HG03571 (cell line): ENCODE measurements at regions not wholly inside any gene's neighbourhood (a gene's known extent, or its start where the extent isn't known, plus 50 kb on each side); places are given as distances from the start of the nearest gene placed in this dataset.

ENCODE experiments used
- ATAC-seq: cut with Tn5 transposase; IDR thresholded peaks from one replicate; pipeline ENCODE4 v1.9.1; 2021; ENCODE audit not compliant: unreplicated experiment

DNA sequence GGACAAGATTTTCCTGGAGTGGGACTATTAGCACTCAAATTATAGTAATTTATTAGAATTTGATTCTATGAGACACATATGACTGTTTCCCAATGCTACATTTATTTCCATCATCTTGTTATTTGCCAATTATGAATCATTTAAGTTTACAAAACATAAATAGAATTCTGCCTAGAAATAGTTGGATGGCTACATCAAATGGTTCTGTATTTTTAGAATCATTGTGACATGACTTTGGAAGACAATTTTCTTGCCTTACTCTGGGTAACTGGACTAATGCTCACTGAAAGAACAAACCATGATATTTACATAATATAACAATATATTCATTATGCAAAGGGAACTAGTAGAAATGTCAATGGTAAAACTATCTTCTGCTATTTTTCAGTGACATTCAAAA is 173.5 kb downstream of the ZIC1 start:
- no peak for ATAC-seq

DNA sequence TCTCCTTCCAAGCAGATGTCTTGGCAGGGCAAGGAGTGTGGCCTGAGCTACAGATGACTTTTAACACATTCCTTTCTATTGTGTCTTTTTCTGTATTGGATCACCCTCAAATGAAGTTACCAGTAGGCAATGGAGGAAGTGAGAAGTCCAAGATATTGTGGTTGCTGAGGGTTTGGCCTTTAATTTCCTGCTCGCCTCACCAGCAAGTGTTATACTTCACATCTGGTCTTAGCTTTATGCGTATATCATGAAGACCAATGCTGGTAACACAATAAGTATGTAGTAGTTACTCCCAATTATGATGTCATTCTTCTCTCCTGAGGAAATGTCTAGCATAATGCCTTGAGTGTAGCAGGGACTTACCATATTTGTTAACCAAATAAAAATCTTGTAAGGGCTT is 179.9 kb downstream of the ZIC1 start:
- ATAC-seq: no peak

DNA sequence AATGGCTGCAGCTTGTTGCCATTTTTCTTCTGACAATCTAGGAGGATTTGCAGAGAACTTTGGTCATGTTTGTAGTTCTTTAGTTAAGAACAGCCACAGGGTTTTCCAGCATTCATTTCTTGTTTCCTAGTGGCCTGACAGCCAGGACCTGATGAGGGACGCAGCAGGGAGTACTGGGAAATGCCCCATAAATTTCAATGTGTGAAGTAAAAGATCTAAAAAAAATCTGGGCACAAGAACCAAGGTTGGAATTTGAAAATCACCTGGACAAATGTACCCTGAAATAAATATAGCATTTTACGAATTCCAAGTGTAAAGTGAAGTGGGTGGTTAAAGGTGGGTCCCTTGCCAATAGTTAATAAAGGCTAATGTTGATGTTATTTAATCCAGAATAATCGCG is 195.0 kb downstream of the ZIC1 start:
- ATAC-seq: no peak

DNA sequence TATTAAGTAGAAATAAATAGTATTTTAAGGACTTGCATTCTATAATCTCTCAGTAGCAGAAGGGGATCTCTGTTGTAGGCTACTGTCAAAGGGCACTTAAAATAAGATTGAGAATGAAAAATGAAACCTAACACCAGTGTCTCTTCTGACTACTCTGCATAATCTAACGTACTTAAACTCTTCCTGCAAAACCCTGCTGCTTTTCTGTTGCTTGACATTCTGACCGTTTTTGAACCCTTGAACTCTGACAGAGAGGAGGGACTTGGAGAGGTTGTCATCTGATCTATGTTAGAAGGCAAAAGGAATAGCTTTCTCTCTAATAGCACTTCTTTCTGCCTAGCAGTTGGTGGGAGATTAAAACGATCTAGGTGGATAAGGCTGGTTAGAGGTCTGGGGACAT is 204.6 kb downstream of the ZIC1 start:
- no peak for ATAC-seq

- no peak for ATAC-seq
Observed at GRCh38 chr3:147614210-147614609, 205.0 kb downstream of the ZIC1 start.

- no peak for ATAC-seq
Observed at GRCh38 chr3:147615035-147615434, 205.9 kb downstream of the ZIC1 start.

DNA sequence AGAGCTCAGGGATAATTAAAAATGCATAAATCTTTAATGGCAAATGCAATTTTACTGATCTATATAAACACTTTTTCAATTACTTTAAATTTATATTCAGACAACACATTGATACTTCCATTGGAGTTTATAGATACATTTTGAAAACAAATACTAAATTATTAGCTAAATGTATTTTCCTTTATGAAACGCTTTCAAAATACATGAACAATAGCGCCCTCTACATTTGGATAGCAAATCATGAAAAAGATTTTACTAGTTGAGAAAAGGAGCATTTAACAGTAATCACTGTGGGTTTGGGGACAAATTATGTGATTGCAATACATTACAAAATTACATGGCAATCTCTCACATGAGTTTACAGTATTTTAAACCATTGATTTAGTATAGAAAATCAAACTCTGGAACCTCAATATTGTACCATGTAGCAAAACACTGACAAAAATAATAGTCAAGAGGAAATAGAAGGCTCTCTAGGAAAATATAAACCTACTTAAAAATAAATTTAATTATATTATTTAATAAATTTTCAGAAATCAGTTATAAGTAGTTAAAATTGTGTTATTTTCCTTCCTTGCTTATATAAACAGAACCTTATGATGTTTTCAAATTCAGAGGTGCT is 207.9 kb downstream of the ZIC1 start:
- no peak for ATAC-seq

DNA sequence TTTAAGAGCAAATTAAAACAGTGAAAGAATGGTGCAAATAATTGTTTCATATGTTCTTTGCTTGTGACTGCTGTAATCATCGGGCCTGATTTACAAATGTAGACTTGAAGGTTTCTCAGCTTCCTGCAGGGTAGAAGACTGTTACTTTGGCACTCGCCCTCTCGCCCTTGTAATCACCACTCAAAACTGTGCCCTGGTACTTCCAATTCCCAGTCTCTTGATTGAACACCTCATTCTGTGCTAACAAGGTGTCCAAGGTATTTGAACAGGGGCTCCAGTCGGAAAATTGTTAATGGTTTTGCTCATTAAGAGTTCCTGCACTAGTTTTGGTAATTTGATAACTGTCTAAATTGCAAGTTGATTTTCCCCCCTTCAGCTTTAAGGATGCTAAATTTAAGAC is 209.5 kb downstream of the ZIC1 start:
- no peak for ATAC-seq

- ATAC-seq: no peak
Observed at GRCh38 chr3:147619921-147620560, 210.9 kb downstream of the ZIC1 start.

DNA sequence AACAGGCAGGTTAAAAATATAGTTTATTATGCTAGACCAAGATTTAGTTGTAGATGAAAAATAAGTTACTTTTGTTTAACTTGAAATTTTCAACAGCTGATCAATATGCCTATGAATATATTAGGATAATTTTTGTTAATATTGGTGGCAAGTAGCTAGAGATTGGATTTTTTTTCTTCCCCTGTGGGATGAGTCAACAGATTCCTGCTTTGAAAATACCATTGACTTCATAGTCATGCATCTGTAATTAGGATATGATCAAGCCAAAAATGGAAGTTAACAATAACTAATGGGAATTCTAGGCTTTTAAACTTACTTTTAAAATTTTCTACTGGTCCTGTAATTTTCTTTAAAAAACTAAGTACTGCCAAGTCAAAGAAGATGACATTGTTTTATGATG is 211.7 kb downstream of the ZIC1 start:
- no peak for ATAC-seq

DNA sequence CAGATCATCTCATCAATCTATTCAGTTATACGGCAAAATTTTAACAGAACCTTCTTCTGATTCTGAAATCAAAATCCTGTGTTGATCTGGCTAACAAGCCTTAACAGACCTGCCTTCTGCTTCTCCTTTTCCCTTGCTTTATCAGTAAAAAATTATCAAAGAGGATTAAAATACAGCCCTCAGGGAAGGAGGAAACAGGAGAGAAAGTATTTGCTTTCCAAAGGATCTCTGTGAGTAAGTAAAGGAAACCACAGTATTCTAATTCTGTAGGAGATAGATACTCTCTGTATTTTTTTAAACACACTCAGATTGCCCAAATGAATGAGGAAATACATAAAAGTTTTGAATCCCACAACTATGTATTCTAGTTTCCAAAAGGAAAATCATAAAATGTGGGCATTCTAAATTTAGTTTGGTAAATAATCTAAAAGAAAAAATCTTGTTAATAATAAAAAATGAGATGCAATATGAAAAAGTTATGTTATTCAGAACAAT is 221.8 kb downstream of the ZIC1 start:
- no peak for ATAC-seq

GRCh38 chr3:147640781-147641180 is 231.6 kb downstream of the ZIC1 start:
- ATAC-seq: no peak

- no peak for ATAC-seq
Observed at GRCh38 chr3:147645761-147646160, 236.6 kb downstream of the ZIC1 start.

GRCh38 chr3:147649475-147649874 is 240.3 kb downstream of the ZIC1 start:
- ATAC-seq: no peak

DNA sequence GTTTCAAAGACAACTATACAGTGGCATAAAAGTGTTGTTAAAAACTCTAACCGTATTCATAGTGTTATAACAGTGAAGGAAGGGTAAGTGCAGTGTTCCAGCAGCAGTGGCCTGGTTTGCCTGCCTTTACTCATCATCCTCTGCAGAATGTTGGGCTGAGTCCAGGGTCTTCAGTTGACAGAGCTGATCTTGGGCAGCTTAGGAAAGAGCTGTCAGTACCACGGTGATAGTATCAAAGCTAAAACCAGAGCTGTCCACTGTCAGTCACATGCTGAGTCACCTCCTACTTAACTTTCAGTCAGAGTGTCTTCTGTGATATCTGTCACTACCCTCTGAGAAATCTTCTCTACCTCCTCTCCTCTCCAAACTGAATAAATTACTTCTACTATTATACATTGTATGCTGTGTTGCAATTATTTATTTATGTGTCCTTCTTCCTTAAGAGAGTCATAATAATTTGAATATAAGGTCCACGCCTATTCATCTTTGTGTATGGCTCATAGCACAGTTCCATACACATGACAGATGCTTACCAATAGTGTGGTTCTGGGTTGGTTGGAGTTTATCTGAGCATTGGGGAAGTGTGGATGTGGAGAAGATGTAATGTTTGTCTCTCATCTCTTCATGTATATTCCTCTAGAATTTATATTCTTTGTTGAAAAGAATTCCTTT is 242.1 kb downstream of the ZIC1 start:
- ATAC-seq: no peak

DNA sequence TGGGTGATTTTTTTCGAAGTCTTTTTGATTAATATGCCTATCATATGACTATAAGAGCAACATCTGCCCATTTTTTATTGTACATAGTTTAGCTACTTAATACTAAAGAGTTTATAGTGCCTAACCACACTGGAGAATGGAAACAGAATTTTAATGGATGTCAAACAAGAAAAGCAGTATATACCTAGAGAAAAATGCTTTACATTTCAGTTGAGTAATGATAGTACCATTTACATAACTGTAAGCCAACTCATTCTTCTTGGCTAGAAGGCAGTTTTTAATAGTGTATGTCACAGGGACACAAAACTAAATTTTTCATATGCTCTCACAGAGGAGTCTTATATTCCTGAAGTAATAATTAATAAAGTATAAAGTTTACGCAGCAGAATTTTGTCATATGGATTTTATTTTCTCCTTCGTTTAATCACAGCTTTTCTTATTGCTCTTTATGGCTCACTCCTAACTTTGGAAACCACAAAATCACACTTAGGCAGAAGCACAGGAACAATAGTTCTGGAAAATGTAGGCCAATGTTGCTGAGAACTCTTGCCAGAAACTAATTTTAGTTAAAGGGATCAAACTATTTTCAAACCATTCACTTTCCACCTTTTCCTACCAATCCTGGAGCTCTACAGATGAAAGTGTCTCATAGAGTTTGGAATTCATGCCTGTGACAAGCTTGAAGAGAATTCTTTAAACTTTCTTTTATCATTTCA is 243.6 kb downstream of the ZIC1 start:
- ATAC-seq: no peak

GRCh38 chr3:147653367-147653923 is 244.3 kb downstream of the ZIC1 start:
- no peak for ATAC-seq

DNA sequence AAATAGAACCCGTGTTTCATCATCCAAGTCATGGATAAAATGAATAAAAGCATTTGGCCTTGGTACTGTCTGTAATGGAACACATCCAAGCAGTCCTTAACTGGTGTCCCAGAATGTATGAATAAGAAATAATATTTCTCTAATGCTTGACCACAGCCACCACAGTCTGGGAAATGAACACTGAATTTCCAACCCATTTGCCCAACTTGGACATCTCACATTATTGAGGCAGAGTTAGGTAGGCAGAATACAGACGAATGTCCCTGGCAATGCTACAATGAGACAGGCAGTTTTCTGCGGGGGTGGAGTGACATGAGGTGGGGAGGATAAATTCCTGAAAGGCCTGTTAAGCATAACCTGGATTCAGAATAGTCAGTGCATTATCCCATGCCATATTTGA is 245.7 kb downstream of the ZIC1 start:
- ATAC-seq: no peak

GRCh38 chr3:147655236-147655635 is 246.1 kb downstream of the ZIC1 start:
- ATAC-seq: no peak

DNA sequence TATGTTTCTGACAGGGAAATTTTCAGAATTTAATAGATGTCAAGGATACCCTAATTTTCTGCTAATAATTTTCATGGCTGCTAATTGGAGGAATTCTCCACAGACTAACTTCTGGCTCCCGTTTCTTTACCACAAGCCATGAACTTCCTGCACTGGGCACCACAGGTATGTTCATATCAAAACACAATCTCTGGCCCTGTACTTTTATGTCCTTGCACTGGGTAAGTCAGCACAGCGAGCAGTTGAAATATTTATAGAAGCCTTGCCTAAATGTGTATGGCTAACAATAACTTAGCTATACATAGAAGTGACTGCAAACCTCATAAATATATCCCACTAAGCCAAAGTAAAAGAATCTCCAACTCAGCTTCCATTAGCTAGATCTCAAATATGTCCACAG is 246.9 kb downstream of the ZIC1 start:
- ATAC-seq: no peak

- no peak for ATAC-seq
Observed at GRCh38 chr3:147661916-147662315, 252.8 kb downstream of the ZIC1 start.
